A549 (cell line): ENCODE measurements at regions not wholly inside any gene's neighbourhood (a gene's known extent, or its start where the extent isn't known, plus 50 kb on each side); places are given as distances from the start of the nearest gene placed in this dataset.

Experiments
- ATAC-seq, 2 experiments: fragments of 200-7000 bp in 1 of 2; fragments of >200 bp in 1 of 2; cut with Nextera tagmentation in 1 of 2; cut with Tn5 transposase in 1 of 2; 3 replicates each; pipeline versions ENCODE4 v1.8.0 to v1.9.1; 2018 to 2020; ENCODE audit warnings: mild to moderate bottlenecking in 1 of 2, moderate library complexity in 1 of 2
- CTCF ChIA-PET: fragments of 300-600 bp; sonication (Branson Sonifier 250); formaldehyde crosslinking; extraction: SDS; loops from one replicate; lab custom pipeline; 2021; ENCODE audit warnings: antibody characterized with exemption, inconsistent platforms; lab: Yijun Ruan, JAX
- POLR2A ChIA-PET: fragments of 350-600 bp; formaldehyde crosslinking; extraction: SDS; loops from one replicate; lab custom pipeline; 2021; ENCODE audit warnings: antibody characterized with exemption, inconsistent platforms; lab: Yijun Ruan, JAX
- DNase-seq, 2 experiments: peaks; one replicate each; pipeline versions ENCODE4 v3.0.0 to v3.0.0-alpha.2; 2011 to 2016; ENCODE audit warnings: low read depth in 1 of 2, low spot score in 1 of 2
- FAIRE-seq: peaks from 2 replicates; lab custom pipeline; 2011; peaks lifted over from hg19 to GRCh38; lab: Jason Lieb, UNC
- H3K27ac ChIP-seq, 2 experiments: fragments of >200 bp; sonication (Bioruptor Twin); formaldehyde crosslinking; 3 replicates each; pipeline ENCODE4 v1.5.1; 2016 to 2017
- H3K4me1 ChIP-seq: fragments of >200 bp; sonication (Bioruptor Twin); formaldehyde crosslinking; 3 replicates; pipeline ENCODE4 v1.6.1; 2016
- H3K4me2 ChIP-seq: fragments of >200 bp; sonication (Bioruptor Twin); formaldehyde crosslinking; 3 replicates; pipeline ENCODE4 v1.6.1; 2016
- H3K4me3 ChIP-seq: fragments of >200 bp; sonication (Bioruptor Twin); formaldehyde crosslinking; 3 replicates; pipeline ENCODE4 v1.5.1; 2016
- H3K9me3 ChIP-seq: fragments of >200 bp; sonication (Bioruptor Twin); formaldehyde crosslinking; 3 replicates; pipeline ENCODE4 v1.6.1; 2016
- BHLHE40 ChIP-seq: IDR thresholded peaks from 2 replicates; pipeline ENCODE4 v1.6.1; 2012; ENCODE audit warnings: low read depth, low read length, inconsistent platforms
- CBX8 ChIP-seq: fragments of 200-600 bp; sonication (generic); IDR thresholded peaks from 2 replicates; pipeline ENCODE4 v1.6.1; 2016
- CEBPB ChIP-seq, 2 experiments: fragments of >200 bp in 1 of 2; sonication (Bioruptor Twin) in 1 of 2; formaldehyde crosslinking in 1 of 2; IDR thresholded peaks; 2 replicates each; pipeline ENCODE4 v1.6.1; 2012 to 2016
- E2F6 ChIP-seq: IDR thresholded peaks from 2 replicates; pipeline ENCODE4 v1.6.1; 2012; ENCODE audit warnings: low read depth, borderline replicate concordance
- EHF ChIP-seq: fragments of 250-450 bp; sonication (Bioruptor Pico); IDR thresholded peaks from 2 replicates; pipeline ENCODE4 v1.5.0; 2020; ENCODE audit warnings: mild to moderate bottlenecking
- EHMT2 ChIP-seq: fragments of 200-600 bp; sonication (generic); IDR thresholded peaks from 2 replicates; pipeline ENCODE4 v1.6.1; 2016; ENCODE audit warnings: antibody characterized with exemption, low read depth, mild to moderate bottlenecking, moderate library complexity
- ELK1 ChIP-seq: fragments of 150-350 bp; IDR thresholded peaks from 2 replicates; pipeline ENCODE4 v1.6.1; 2014; ENCODE audit warnings: low read depth, mild to moderate bottlenecking, low read length
- FOSB ChIP-seq: fragments of 250-450 bp; sonication (Bioruptor Pico); IDR thresholded peaks from 2 replicates; pipeline ENCODE4 v1.5.0; 2020; ENCODE audit warnings: mild to moderate bottlenecking, moderate library complexity
- FOSL2 ChIP-seq, 2 experiments: fragments of 450-650 bp in 1 of 2; fragments of >200 bp in 1 of 2; sonication (Bioruptor Twin) in 1 of 2; formaldehyde crosslinking; IDR thresholded peaks; 2 replicates each; pipeline versions ENCODE4 v1.5.0 to v1.6.1; 2016 to 2020; ENCODE audit warnings: mild to moderate bottlenecking in 1 of 2, moderate library complexity in 1 of 2
- GATA3 ChIP-seq: IDR thresholded peaks from 2 replicates; pipeline ENCODE4 v1.6.1; 2012; ENCODE audit warnings: borderline replicate concordance
- HES2 ChIP-seq: fragments of >200 bp; sonication (Bioruptor Twin); formaldehyde crosslinking; IDR thresholded peaks from 2 replicates; pipeline ENCODE4 v1.6.1; 2016
- HEYL ChIP-seq: fragments of 250-450 bp; sonication (Bioruptor Pico); IDR thresholded peaks from 2 replicates; pipeline ENCODE4 v1.8.0; 2021; ENCODE audit warnings: mild to moderate bottlenecking, moderate library complexity
- HOXA7 ChIP-seq: fragments of 250-450 bp; sonication (Bioruptor Pico); IDR thresholded peaks from 2 replicates; pipeline ENCODE4 v1.5.0; 2020; ENCODE audit warnings: mild to moderate bottlenecking, moderate library complexity
- HOXB5 ChIP-seq: fragments of 250-450 bp; sonication (Bioruptor Pico); IDR thresholded peaks from 2 replicates; pipeline ENCODE4 v1.5.0; 2020; ENCODE audit warnings: mild to moderate bottlenecking, moderate library complexity
- MAX ChIP-seq: IDR thresholded peaks from 2 replicates; pipeline ENCODE4 v1.6.1; 2012
- MAZ ChIP-seq: fragments of 150-350 bp; IDR thresholded peaks from 2 replicates; pipeline ENCODE4 v1.6.1; 2014; ENCODE audit warnings: antibody characterized with exemption, low read depth, low read length, borderline replicate concordance
- NR3C1 ChIP-seq: fragments of >200 bp; sonication (Bioruptor Twin); formaldehyde crosslinking; IDR thresholded peaks from 3 replicates; pipeline ENCODE4 v1.6.1; 2017
- PBX3 ChIP-seq: IDR thresholded peaks from 2 replicates; pipeline ENCODE4 v1.6.1; 2012
- POLR2AphosphoS2 ChIP-seq: conservative IDR thresholded peaks from 2 replicates; pipeline ENCODE4 v1.6.1; 2012; ENCODE audit warnings: low read length, improper control_type of control experiment, inconsistent platforms
- RAD21 ChIP-seq, 2 experiments: fragments of >200 bp in 1 of 2; sonication (Bioruptor Twin) in 1 of 2; formaldehyde crosslinking in 1 of 2; IDR thresholded peaks in 1 of 2; conservative IDR thresholded peaks in 1 of 2; 2 replicates in 1 of 2; 3 replicates in 1 of 2; pipeline ENCODE4 v1.6.1; 2012 to 2018; ENCODE audit warnings: inconsistent platforms in 1 of 2
- RARB ChIP-seq: fragments of 250-450 bp; sonication (Bioruptor Pico); IDR thresholded peaks from 2 replicates; pipeline ENCODE4 v1.8.0; 2021; ENCODE audit warnings: mild to moderate bottlenecking, moderate library complexity
- REST ChIP-seq: fragments of 200-600 bp; sonication (generic); IDR thresholded peaks from 2 replicates; pipeline ENCODE4 v1.6.1; 2016; ENCODE audit warnings: antibody characterized with exemption, mild to moderate bottlenecking, moderate library complexity
- RFX5 ChIP-seq: fragments of 450-650 bp; IDR thresholded peaks from 2 replicates; pipeline ENCODE4 v1.7.1; 2014; ENCODE audit warnings: antibody characterized with exemption, mild to moderate bottlenecking, moderate library complexity
- RNF2 ChIP-seq: fragments of 200-600 bp; sonication (generic); IDR thresholded peaks from 2 replicates; pipeline ENCODE4 v1.6.1; 2016; ENCODE audit warnings: low read depth, mild to moderate bottlenecking, antibody characterized with exemption, moderate library complexity, borderline replicate concordance
- USF2 ChIP-seq: fragments of 450-650 bp; IDR thresholded peaks from 2 replicates; pipeline ENCODE4 v1.6.1; 2014; ENCODE audit warnings: antibody characterized with exemption
- ZNF302 ChIP-seq: fragments of 250-450 bp; sonication (Bioruptor Pico); IDR thresholded peaks from 2 replicates; pipeline ENCODE4 v1.9.0; 2021; ENCODE audit warnings: inconsistent platforms, mild to moderate bottlenecking, moderate library complexity
- ZSCAN20 ChIP-seq: fragments of 250-450 bp; sonication (Bioruptor Pico); IDR thresholded peaks from 2 replicates; pipeline ENCODE4 v1.8.0; 2022; ENCODE audit warnings: mild to moderate bottlenecking, moderate library complexity
- WGBS: methylation state at CpG from one replicate; pipeline ENCODE4 v1.1.6; 2017; ENCODE audit errors: missing lambda C conversion rate; 5-methylcytosine and 5-hydroxymethylcytosine counted together

GRCh38 chr12:90827567-90827966 lies 127.4 kb downstream of the CCER1 start:
- no peak overlapping the region for H3K27ac ChIP-seq
- no peak overlapping the region for H3K4me3 ChIP-seq
- no peak for TF ChIP-seq PBX3
- no peak for ATAC-seq
- ChIA-PET POLR2A (no interaction called here), CTCF (no interaction called here)
- H3K4me1 ChIP-seq: no peaks in the 10 kb centered on the region
- no peak for DNase-seq
- H3K4me2 ChIP-seq: no peak overlapping the region
- no peaks in the 10 kb centered on the region for H3K9me3 ChIP-seq
- no peak for FAIRE-seq

- no peak overlapping the region for H3K27ac ChIP-seq
- WGBS: 58% methylated on average over 3 of the region's 3 CpGs
- DNase-seq (no peak), FAIRE-seq (no peak), ATAC-seq (no peak)
- H3K4me2 ChIP-seq: no peak overlapping the region
- CTCF ChIA-PET: interaction anchor here (0.8 kb wide), 1 partner anchor 28 kb away, joined by 4 read pairs; no protein-coding TSS in a partner anchor
- POLR2A ChIA-PET: no interaction called here
- H3K9me3 ChIP-seq: no peaks in the 10 kb centered on the region
- no peaks in the 10 kb centered on the region for H3K4me1 ChIP-seq
- no peak overlapping the region for H3K4me3 ChIP-seq
- TF ChIP-seq ZSCAN20: no peak
- no peak for TF ChIP-seq BHLHE40
- TF ChIP-seq HEYL: no peak
- no peak for TF ChIP-seq HOXA7
- TF ChIP-seq RAD21 (conservative IDR thresholded peaks at IDR 0.05 in 1 of 2, IDR thresholded peaks at IDR 0.05 in 1 of 2): no peak
- TF ChIP-seq POLR2AphosphoS2: no peak
- no peak for TF ChIP-seq RFX5
- no peak for TF ChIP-seq E2F6
- TF ChIP-seq EHF (CRISPR knock-in tag): no peak
- no peak for TF ChIP-seq MAZ
- no peak for TF ChIP-seq MAX
- no peak for TF ChIP-seq ELK1
Measured at GRCh38 chr12:90826036-90826435, 128.9 kb downstream of the CCER1 start.

- ATAC-seq: no peak
- WGBS: 84% methylated on average over 21 of the region's 32 CpGs
- H3K27ac ChIP-seq: no peak overlapping the region
- DNase-seq: no peak
- ChIA-PET POLR2A (no interaction called here), CTCF (interaction anchor here (1.0 to 1.1 kb wide), 2 partner anchors 14 to 15 kb away, joined by 3 to 4 read pairs; no protein-coding TSS in a partner anchor)
- H3K4me2 ChIP-seq: no peak overlapping the region
- no peaks in the 10 kb centered on the region for H3K4me1 ChIP-seq
- H3K9me3 ChIP-seq: no peaks in the 10 kb centered on the region
- no peak overlapping the region for H3K4me3 ChIP-seq
- FAIRE-seq: no peak
- no peak for TF ChIP-seq EHMT2
- no peak for TF ChIP-seq RNF2
- no peak for TF ChIP-seq REST
- no peak for TF ChIP-seq POLR2AphosphoS2
- no peak for TF ChIP-seq RARB (CRISPR knock-in tag)
- no peak for TF ChIP-seq HES2
- no peak for TF ChIP-seq CBX8
- no peak for TF ChIP-seq FOSB (CRISPR knock-in tag)
- TF ChIP-seq GATA3: no peak
- no peak for TF ChIP-seq NR3C1
- TF ChIP-seq FOSL2 (IDR thresholded peaks at IDR 0.05): no peak
- TF ChIP-seq FOSL2 (CRISPR knock-in tag; IDR thresholded peaks at IDR 0.05): no peak
- TF ChIP-seq HOXA7: no peak
- no peak for TF ChIP-seq ZNF302 (CRISPR knock-in tag)
- TF ChIP-seq CEBPB (IDR thresholded peaks at IDR 0.05): no peak
- TF ChIP-seq PBX3: no peak
- TF ChIP-seq USF2: no peak
- TF ChIP-seq HOXB5 (CRISPR knock-in tag): no peak
Measured at GRCh38 chr12:90823859-90824258, 131.1 kb downstream of the CCER1 start.
